ENCODE measurements at regions not wholly inside any gene's neighbourhood (a gene's known extent, or its start where the extent isn't known, plus 50 kb on each side); places are given as distances from the start of the nearest gene placed in this dataset.

DNA sequence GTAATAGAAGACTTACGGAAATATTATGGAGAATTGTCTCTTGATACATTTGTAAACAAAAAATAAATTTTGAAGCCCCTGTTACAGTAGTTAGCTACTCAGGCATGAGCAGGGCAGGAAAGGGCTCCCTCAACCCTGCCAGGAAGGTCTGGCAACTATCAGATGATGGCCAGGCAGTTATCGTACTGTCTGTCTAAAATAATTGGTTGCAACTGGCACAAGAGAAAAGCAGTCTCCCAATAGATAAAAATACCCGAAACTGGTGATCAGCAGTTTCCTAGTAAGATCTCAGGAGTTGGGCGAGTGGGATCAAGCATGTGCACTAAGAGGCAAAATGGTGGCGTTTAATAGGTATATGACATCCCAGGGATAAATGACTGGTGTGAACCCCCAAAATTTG lies 1336.3 kb downstream of the C4orf33 start:
- TF ChIP-seq, protein P1, sequence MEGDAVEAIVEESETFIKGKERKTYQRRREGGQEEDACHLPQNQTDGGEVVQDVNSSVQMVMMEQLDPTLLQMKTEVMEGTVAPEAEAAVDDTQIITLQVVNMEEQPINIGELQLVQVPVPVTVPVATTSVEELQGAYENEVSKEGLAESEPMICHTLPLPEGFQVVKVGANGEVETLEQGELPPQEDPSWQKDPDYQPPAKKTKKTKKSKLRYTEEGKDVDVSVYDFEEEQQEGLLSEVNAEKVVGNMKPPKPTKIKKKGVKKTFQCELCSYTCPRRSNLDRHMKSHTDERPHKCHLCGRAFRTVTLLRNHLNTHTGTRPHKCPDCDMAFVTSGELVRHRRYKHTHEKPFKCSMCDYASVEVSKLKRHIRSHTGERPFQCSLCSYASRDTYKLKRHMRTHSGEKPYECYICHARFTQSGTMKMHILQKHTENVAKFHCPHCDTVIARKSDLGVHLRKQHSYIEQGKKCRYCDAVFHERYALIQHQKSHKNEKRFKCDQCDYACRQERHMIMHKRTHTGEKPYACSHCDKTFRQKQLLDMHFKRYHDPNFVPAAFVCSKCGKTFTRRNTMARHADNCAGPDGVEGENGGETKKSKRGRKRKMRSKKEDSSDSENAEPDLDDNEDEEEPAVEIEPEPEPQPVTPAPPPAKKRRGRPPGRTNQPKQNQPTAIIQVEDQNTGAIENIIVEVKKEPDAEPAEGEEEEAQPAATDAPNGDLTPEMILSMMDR (tag by site-specific recombination; IDR thresholded peaks at IDR 0.05) = no peak
- no peak for TF ChIP-seq ZNF335 (tag by site-specific recombination; conservative IDR thresholded peaks at IDR 0.05)
- TF ChIP-seq ZBTB1 (tag by site-specific recombination; IDR thresholded peaks at IDR 0.05) = no peak
- TF ChIP-seq ZNF558 (tag by site-specific recombination; IDR thresholded peaks at IDR 0.05) = no peak
- no peak for TF ChIP-seq ZNF302 (tag by site-specific recombination; IDR thresholded peaks at IDR 0.05; ENCODE audit: low read depth)
- TF ChIP-seq, protein P2, sequence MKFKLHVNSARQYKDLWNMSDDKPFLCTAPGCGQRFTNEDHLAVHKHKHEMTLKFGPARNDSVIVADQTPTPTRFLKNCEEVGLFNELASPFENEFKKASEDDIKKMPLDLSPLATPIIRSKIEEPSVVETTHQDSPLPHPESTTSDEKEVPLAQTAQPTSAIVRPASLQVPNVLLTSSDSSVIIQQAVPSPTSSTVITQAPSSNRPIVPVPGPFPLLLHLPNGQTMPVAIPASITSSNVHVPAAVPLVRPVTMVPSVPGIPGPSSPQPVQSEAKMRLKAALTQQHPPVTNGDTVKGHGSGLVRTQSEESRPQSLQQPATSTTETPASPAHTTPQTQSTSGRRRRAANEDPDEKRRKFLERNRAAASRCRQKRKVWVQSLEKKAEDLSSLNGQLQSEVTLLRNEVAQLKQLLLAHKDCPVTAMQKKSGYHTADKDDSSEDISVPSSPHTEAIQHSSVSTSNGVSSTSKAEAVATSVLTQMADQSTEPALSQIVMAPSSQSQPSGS (tag by site-specific recombination; IDR thresholded peaks at IDR 0.05; ENCODE audit: low read depth) = no peak

Data from HEK293 (cell line).